Mesenchymal stem cell (in vitro differentiated cells and primary cell): ENCODE measurements at regions not wholly inside any gene's neighbourhood (a gene's known extent, or its start where the extent isn't known, plus 50 kb on each side); places are given as distances from the start of the nearest gene placed in this dataset.

ENCODE experiments used
- DNase-seq: peaks from one replicate; pipeline ENCODE4 v3.0.0-alpha.2; 2013
- H2AFZ ChIP-seq: one replicate; pipeline ENCODE4 v1.6.1; 2013; ENCODE audit warnings: low read depth, mild to moderate bottlenecking, control low read depth, inconsistent platforms, low read length, moderate library complexity
- H2AK5ac ChIP-seq: 2 replicates; pipeline ENCODE4 v1.6.1; 2013; ENCODE audit warnings: low read length, moderate library complexity, mild to moderate bottlenecking, inconsistent platforms; ENCODE audit not compliant: severe bottlenecking
- H2BK120ac ChIP-seq: one replicate; pipeline ENCODE4 v1.6.1; 2013; ENCODE audit warnings: low read depth, mild to moderate bottlenecking, inconsistent platforms, low read length, moderate library complexity
- H2BK12ac ChIP-seq, 2 experiments: one replicate each; pipeline ENCODE4 v1.6.1; 2013; ENCODE audit warnings: inconsistent platforms in 2 of 2, low read length in 2 of 2, mild to moderate bottlenecking in 2 of 2, moderate library complexity in 2 of 2, control low read depth in 1 of 2
- H2BK15ac ChIP-seq: one replicate; pipeline ENCODE4 v1.6.1; 2013; ENCODE audit warnings: mild to moderate bottlenecking, low read depth, inconsistent platforms; ENCODE audit not compliant: poor library complexity, severe bottlenecking
- H2BK5ac ChIP-seq: 2 replicates; pipeline ENCODE4 v1.6.1; 2013; ENCODE audit warnings: low read depth, mild to moderate bottlenecking, low read length, control low read depth, inconsistent platforms; ENCODE audit not compliant: poor library complexity, severe bottlenecking
- H3K14ac ChIP-seq, 2 experiments: one replicate each; pipeline ENCODE4 v1.6.1; 2013; ENCODE audit warnings: inconsistent platforms in 2 of 2, low read length in 2 of 2, control low read depth in 1 of 2, mild to moderate bottlenecking in 1 of 2, moderate library complexity in 1 of 2
- H3K18ac ChIP-seq, 2 experiments: one replicate each; pipeline ENCODE4 v1.6.1; 2013; ENCODE audit warnings: inconsistent platforms in 2 of 2, low read length in 2 of 2, control low read depth in 1 of 2, low read depth in 1 of 2, mild to moderate bottlenecking in 1 of 2
- H3K23ac ChIP-seq, 2 experiments: one replicate each; pipeline ENCODE4 v1.6.1; 2013; ENCODE audit warnings: inconsistent platforms in 2 of 2, low read length in 2 of 2, mild to moderate bottlenecking in 2 of 2, moderate library complexity in 2 of 2, control low read depth in 1 of 2
- H3K27ac ChIP-seq: 2 replicates; pipeline ENCODE4 v1.5.1; 2013; ENCODE audit warnings: mild to moderate bottlenecking, moderate library complexity, low read length, control low read depth, inconsistent platforms; ENCODE audit not compliant: poor library complexity, severe bottlenecking
- H3K27me3 ChIP-seq, 2 experiments: 2 replicates each; pipeline versions ENCODE4 v1.6.1 to v1.7.0; 2013; ENCODE audit warnings: low read length in 2 of 2, mild to moderate bottlenecking in 2 of 2, moderate library complexity in 2 of 2, control low read depth in 1 of 2, inconsistent platforms in 1 of 2; ENCODE audit not compliant: control insufficient read depth in 1 of 2, insufficient read depth in 1 of 2
- H3K36me3 ChIP-seq, 2 experiments: 2 replicates each; pipeline versions ENCODE4 v1.6.1 to v1.7.0; 2013; ENCODE audit warnings: low read length in 2 of 2, control low read depth in 1 of 2, inconsistent platforms in 1 of 2, low read depth in 1 of 2, mild to moderate bottlenecking in 1 of 2; ENCODE audit not compliant: insufficient read depth in 2 of 2, control insufficient read depth in 1 of 2
- H3K4ac ChIP-seq, 2 experiments: one replicate each; pipeline ENCODE4 v1.6.1; 2013; ENCODE audit warnings: inconsistent platforms in 2 of 2, low read length in 2 of 2, mild to moderate bottlenecking in 2 of 2, moderate library complexity in 2 of 2, control low read depth in 1 of 2, low read depth in 1 of 2
- H3K4me1 ChIP-seq: 2 replicates; pipeline ENCODE4 v1.6.1; 2013; ENCODE audit warnings: low read depth, low read length, control low read depth; ENCODE audit not compliant: control insufficient read depth, insufficient read depth
- H3K4me2 ChIP-seq: 2 replicates; pipeline ENCODE4 v1.6.1; 2013; ENCODE audit warnings: low read length, mild to moderate bottlenecking, inconsistent platforms; ENCODE audit not compliant: poor library complexity, severe bottlenecking
- H3K4me3 ChIP-seq, 2 experiments: 2 replicates each; pipeline versions ENCODE4 v1.5.1 to v1.7.0; 2013; ENCODE audit warnings: low read length in 2 of 2, mild to moderate bottlenecking in 2 of 2, control low read depth in 1 of 2, low read depth in 1 of 2; ENCODE audit not compliant: insufficient read depth in 1 of 2
- H3K79me1 ChIP-seq: replicated peaks from 2 replicates; pipeline ENCODE4 v1.6.1; 2013; ENCODE audit warnings: mild to moderate bottlenecking, control low read depth, low read length, inconsistent platforms; ENCODE audit not compliant: poor library complexity, severe bottlenecking
- H3K9ac ChIP-seq: 2 replicates; pipeline ENCODE4 v1.7.0; 2013; ENCODE audit warnings: mild to moderate bottlenecking, low read length, moderate library complexity
- H3K9me3 ChIP-seq: 2 replicates; pipeline ENCODE4 v1.7.0; 2013; ENCODE audit warnings: mild to moderate bottlenecking, low read length; ENCODE audit not compliant: control insufficient read depth
- H4K8ac ChIP-seq: one replicate; pipeline ENCODE4 v1.6.1; 2013; ENCODE audit warnings: inconsistent platforms, mild to moderate bottlenecking, low read length, moderate library complexity
- H4K91ac ChIP-seq: one replicate; pipeline ENCODE4 v1.6.1; 2013; ENCODE audit warnings: mild to moderate bottlenecking, low read length, inconsistent platforms
- WGBS: methylation state at CpG from one replicate; pipeline ENCODE4 v1.1.7; 2013; ENCODE audit warnings: mixed read lengths; 5-methylcytosine and 5-hydroxymethylcytosine counted together

- Histone ChIP-seq H3K4ac (no peak overlapping the region), H3K4me3 (no peak overlapping the region), H3K4me1 (no peaks in the 10 kb centered on the region), H3K14ac (no peak overlapping the region), H3K79me1 (no peaks in the 10 kb centered on the region), H2AFZ (no peak overlapping the region), H3K27me3 (no peaks in the 10 kb centered on the region), H3K9me3 (no peaks in the 10 kb centered on the region), H2BK12ac (no peak overlapping the region), H4K91ac (no peak overlapping the region), H2AK5ac (no peak overlapping the region), H2BK15ac (no peak overlapping the region), H3K9ac (no peak overlapping the region), H3K4me2 (no peak overlapping the region), H3K23ac (no peak overlapping the region), H2BK5ac (no peak overlapping the region), H4K8ac (no peak overlapping the region), H3K36me3 (no peaks in the 10 kb centered on the region), H2BK120ac (no peak overlapping the region), H3K18ac (no peak overlapping the region), H3K27ac (no peak overlapping the region)
- no peak for DNase-seq
- WGBS = no CpG with 5 or more reads among the region's 2 CpGs
Observed at GRCh38 chr3:103403191-103403590, 968.4 kb downstream of the ZPLD1 start.

- H3K14ac ChIP-seq = no peak overlapping the region
- H3K9me3 ChIP-seq = no peaks in the 10 kb centered on the region
- no peak overlapping the region for H3K4me2 ChIP-seq
- no peak overlapping the region for H3K27ac ChIP-seq
- no peaks in the 10 kb centered on the region for H3K79me1 ChIP-seq
- H3K36me3 ChIP-seq = no peaks in the 10 kb centered on the region
- H4K8ac ChIP-seq = no peak overlapping the region
- no peak overlapping the region for H2AK5ac ChIP-seq
- no peak overlapping the region for H3K9ac ChIP-seq
- H3K18ac ChIP-seq = no peak overlapping the region
- no peaks in the 10 kb centered on the region for H3K27me3 ChIP-seq
- no peak overlapping the region for H3K4me3 ChIP-seq
- H2BK12ac ChIP-seq = no peak overlapping the region
- no peak overlapping the region for H2BK15ac ChIP-seq
- DNase-seq = no peak
- H2AFZ ChIP-seq = no peak overlapping the region
- no peak overlapping the region for H2BK120ac ChIP-seq
- 100% methylated on average over 1 of the region's 7 CpGs for WGBS
- H3K23ac ChIP-seq = no peak overlapping the region
- no peaks in the 10 kb centered on the region for H3K4me1 ChIP-seq
- H4K91ac ChIP-seq = no peak overlapping the region
- no peak overlapping the region for H3K4ac ChIP-seq
- H2BK5ac ChIP-seq = no peak overlapping the region
Observed at GRCh38 chr3:103406320-103406850, 971.6 kb downstream of the ZPLD1 start.

GRCh38 chr3:103410231-103410630 lies 975.4 kb downstream of the ZPLD1 start:
- Histone ChIP-seq H3K9me3 (peaks cover 2% of the 10 kb centered on the region), H3K4ac (no peak overlapping the region)

GRCh38 chr3:103421460-103421859 lies 986.6 kb downstream of the ZPLD1 start:
- no peak overlapping the region for H2AK5ac ChIP-seq
- H2AFZ ChIP-seq = no peak overlapping the region
- H2BK5ac ChIP-seq = no peak overlapping the region
- no peak overlapping the region for H2BK12ac ChIP-seq
- H3K27me3 ChIP-seq = no peaks in the 10 kb centered on the region
- no peaks in the 10 kb centered on the region for H3K9me3 ChIP-seq
- H3K4ac ChIP-seq = no peak overlapping the region
- H3K79me1 ChIP-seq = no peaks in the 10 kb centered on the region
- no peak overlapping the region for H2BK120ac ChIP-seq
- H3K9ac ChIP-seq = no peak overlapping the region
- no peak overlapping the region for H3K4me3 ChIP-seq
- no peak overlapping the region for H4K8ac ChIP-seq
- no peaks in the 10 kb centered on the region for H3K36me3 ChIP-seq
- WGBS = 90% methylated on average over 3 of the region's 3 CpGs
- H3K4me2 ChIP-seq = no peak overlapping the region
- no peak overlapping the region for H3K18ac ChIP-seq
- H3K14ac ChIP-seq = no peak overlapping the region
- no peaks in the 10 kb centered on the region for H3K4me1 ChIP-seq
- no peak overlapping the region for H3K27ac ChIP-seq
- H2BK15ac ChIP-seq = no peak overlapping the region
- no peak overlapping the region for H4K91ac ChIP-seq
- DNase-seq = no peak
- H3K23ac ChIP-seq = no peak overlapping the region

More at GRCh38 chr3:103410231-103410630, 975.4 kb downstream of the ZPLD1 start:
- Histone ChIP-seq H3K18ac (no peak overlapping the region), H4K8ac (no peak overlapping the region), H3K79me1 (no peaks in the 10 kb centered on the region), H2AK5ac (no peak overlapping the region), H3K14ac (no peak overlapping the region), H3K4me2 (no peak overlapping the region), H3K27ac (no peak overlapping the region), H3K36me3 (no peaks in the 10 kb centered on the region), H2AFZ (no peak overlapping the region), H2BK120ac (no peak overlapping the region), H3K23ac (no peak overlapping the region), H3K27me3 (no peaks in the 10 kb centered on the region), H2BK5ac (no peak overlapping the region), H2BK15ac (no peak overlapping the region), H3K4me3 (no peak overlapping the region), H3K9ac (no peak overlapping the region), H3K4me1 (no peaks in the 10 kb centered on the region), H4K91ac (no peak overlapping the region), H2BK12ac (no peak overlapping the region)
- no peak for DNase-seq
- whole genome bisulfite sequencing = 42% methylated on average over 11 of the region's 17 CpGs
